Activated naive CD4-positive, alpha-beta T cell treated with anti-CD3 and anti-CD28 coated beads, Interleukin-2, amount 50 U/mL, for 24 hours (primary cell): ENCODE measurements at regions not wholly inside any gene's neighbourhood (a gene's known extent, or its start where the extent isn't known, plus 50 kb on each side); places are given as distances from the start of the nearest gene placed in this dataset.

Source experiments
- H3K27ac Mint-ChIP-seq: one replicate; pipeline ENCODE4 v1.8.0; 2021; ENCODE audit warnings: mild to moderate bottlenecking, mixed read lengths
- H3K27me3 Mint-ChIP-seq: one replicate; pipeline ENCODE4 v1.8.0; 2021; ENCODE audit warnings: mixed read lengths
- H3K36me3 Mint-ChIP-seq: one replicate; pipeline ENCODE4 v1.8.0; 2021; ENCODE audit warnings: mixed read lengths
- H3K4me1 Mint-ChIP-seq: one replicate; pipeline ENCODE4 v1.8.0; 2021; ENCODE audit warnings: mixed read lengths
- H3K4me3 Mint-ChIP-seq: one replicate; pipeline ENCODE4 v1.8.0; 2021; ENCODE audit warnings: mild to moderate bottlenecking, mixed read lengths
- H3K9me3 Mint-ChIP-seq: one replicate; pipeline ENCODE4 v1.8.0; 2021; ENCODE audit warnings: mixed read lengths

DNA sequence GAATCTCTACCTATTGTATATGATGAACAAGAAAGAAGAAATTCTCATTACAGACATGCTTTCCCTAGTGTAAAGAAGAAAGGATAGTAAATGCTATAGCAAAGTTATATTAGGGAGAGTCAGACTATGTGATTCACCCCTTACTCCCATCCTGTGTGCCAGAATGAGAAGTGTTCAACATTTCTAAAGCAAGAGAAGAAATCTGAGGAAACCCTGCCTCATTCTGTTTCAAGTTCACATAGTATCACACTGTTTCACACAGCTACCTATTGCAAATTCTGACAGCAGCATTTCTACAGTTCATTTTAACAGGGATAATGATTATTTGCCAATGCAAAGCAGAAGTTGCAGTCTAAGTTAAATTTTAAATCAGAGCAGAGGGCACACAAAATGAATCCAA lies 267.2 kb upstream of the TCF21 start:
- no peak overlapping the region for H3K4me3 Mint-ChIP-seq
- no peak overlapping the region for H3K27ac Mint-ChIP-seq
- no peaks in the 10 kb centered on the region for H3K4me1 Mint-ChIP-seq
- no peaks in the 10 kb centered on the region for H3K27me3 Mint-ChIP-seq
- H3K36me3 Mint-ChIP-seq, result no peaks in the 10 kb centered on the region
- H3K9me3 Mint-ChIP-seq, result no peaks in the 10 kb centered on the region

DNA sequence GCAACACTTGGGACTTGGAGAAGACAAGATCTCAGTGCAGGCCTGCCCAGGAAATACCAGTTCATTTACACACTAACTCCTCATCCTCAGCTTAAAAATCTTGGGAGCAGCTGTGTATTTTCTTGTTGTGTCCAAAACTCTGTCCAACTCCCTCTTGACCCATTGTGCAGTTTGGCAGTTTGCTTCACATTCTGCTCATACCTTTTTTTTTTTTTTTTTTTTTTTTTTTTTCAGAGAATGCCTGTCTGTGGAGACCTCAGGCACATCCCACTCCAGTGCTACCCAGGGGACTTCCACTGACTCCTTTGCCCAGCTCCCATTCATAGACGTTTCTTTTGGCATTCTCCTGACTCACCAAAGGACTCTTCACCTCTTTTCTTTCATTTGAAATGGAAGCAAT lies 265.8 kb upstream of the TCF21 start:
- no peaks in the 10 kb centered on the region for H3K4me1 Mint-ChIP-seq
- H3K4me3 Mint-ChIP-seq, result no peak overlapping the region
- no peaks in the 10 kb centered on the region for H3K36me3 Mint-ChIP-seq
- no peak overlapping the region for H3K27ac Mint-ChIP-seq
- H3K9me3 Mint-ChIP-seq, result no peaks in the 10 kb centered on the region
- peaks cover 3% of the 10 kb centered on the region for H3K27me3 Mint-ChIP-seq

DNA sequence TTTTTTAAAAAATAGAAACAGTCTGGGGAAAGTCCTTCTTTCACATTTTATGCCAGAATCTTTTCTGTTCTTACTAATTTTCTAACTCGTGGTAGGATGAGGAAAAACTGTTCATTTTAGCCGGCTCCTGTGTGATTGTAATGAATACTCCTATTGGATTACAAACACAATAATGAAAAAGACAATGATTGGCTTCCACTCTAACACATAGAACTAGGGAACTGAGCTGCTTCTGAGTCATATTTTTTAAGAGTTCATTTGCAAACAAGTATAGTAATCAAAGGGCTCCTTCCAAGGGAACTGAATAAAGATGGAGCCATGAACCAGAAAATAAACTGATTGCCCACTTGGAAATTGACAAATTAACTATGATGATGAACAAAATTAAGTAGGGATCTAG lies 265.3 kb upstream of the TCF21 start:
- H3K4me1 Mint-ChIP-seq, result no peaks in the 10 kb centered on the region
- H3K4me3 Mint-ChIP-seq, result no peak overlapping the region
- peaks cover 4% of the 10 kb centered on the region for H3K27me3 Mint-ChIP-seq
- H3K36me3 Mint-ChIP-seq, result no peaks in the 10 kb centered on the region
- H3K9me3 Mint-ChIP-seq, result no peaks in the 10 kb centered on the region
- no peak overlapping the region for H3K27ac Mint-ChIP-seq

DNA sequence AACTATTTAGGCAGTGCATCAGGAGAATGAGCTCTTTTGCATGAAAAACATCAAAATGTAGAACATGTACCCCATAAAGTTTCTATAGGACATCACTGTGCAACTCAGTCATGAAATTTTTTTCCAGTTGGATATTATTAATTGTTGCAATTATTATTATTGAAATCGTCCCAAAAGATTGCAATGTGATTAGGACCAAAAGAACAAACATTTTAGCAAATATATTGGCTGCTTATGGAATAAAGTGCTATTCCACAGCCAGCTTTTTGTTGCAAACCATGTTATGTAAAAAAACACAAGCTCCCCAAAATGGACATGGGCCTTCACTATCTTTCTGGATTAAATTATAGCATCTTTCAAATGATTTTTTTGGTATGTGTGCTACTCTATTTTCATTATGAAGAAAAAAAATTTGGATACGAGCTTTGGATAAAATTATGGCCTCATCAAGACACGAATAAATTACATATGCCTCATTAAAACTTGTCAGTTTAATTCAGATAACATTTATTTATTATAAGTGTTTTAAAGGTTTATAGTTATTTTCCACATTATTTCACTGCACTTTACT lies 262.7 kb upstream of the TCF21 start:
- Mint-ChIP-seq H3K27me3 (peaks cover 4% of the 10 kb centered on the region), H3K4me3 (no peak overlapping the region), H3K9me3 (no peaks in the 10 kb centered on the region), H3K36me3 (no peaks in the 10 kb centered on the region), H3K27ac (no peak overlapping the region), H3K4me1 (no peaks in the 10 kb centered on the region)

DNA sequence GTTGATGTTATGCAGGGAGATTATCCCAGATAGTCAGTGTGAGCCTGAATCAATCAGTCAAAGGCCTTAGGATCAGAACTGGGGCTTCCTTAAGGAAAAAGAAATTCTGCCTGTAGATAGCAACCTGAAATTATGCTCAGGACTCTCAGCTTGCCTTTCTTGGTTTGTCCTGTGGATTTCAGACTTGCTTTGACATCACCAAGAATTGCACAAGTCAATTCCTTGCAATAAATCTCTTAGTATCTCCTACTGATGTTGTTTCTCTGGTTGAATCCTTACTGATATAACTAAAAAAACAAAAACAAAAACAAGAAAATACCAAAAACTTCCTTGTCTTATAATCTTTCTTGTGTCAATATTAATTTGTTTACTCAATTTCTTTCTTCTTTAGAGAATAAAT lies 258.9 kb upstream of the TCF21 start:
- Mint-ChIP-seq H3K27ac (no peak overlapping the region), H3K9me3 (no peaks in the 10 kb centered on the region), H3K4me3 (no peak overlapping the region), H3K4me1 (no peaks in the 10 kb centered on the region), H3K27me3 (peaks cover 4% of the 10 kb centered on the region), H3K36me3 (no peaks in the 10 kb centered on the region)

DNA sequence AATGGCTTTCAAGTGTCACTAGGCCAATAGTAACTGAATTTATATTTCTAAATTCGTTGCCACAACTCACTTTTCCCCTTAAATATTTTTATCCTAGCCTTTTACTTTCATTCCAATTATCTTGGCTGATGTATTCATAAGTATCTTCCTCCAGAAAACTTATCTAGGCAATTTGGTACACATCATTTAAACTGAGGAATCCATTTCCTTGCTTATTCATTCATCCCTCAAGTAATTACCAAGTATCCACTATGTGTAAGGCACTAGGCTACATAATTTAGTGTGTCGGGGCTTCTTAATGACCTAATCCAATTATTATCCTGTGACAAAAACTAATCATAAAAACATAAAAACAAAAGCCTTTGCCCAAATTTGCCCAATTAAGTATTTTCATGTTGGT lies 258.3 kb upstream of the TCF21 start:
- Mint-ChIP-seq H3K4me1 (no peaks in the 10 kb centered on the region), H3K4me3 (no peak overlapping the region), H3K27me3 (peaks cover 4% of the 10 kb centered on the region), H3K36me3 (no peaks in the 10 kb centered on the region), H3K9me3 (no peaks in the 10 kb centered on the region), H3K27ac (no peak overlapping the region)

DNA sequence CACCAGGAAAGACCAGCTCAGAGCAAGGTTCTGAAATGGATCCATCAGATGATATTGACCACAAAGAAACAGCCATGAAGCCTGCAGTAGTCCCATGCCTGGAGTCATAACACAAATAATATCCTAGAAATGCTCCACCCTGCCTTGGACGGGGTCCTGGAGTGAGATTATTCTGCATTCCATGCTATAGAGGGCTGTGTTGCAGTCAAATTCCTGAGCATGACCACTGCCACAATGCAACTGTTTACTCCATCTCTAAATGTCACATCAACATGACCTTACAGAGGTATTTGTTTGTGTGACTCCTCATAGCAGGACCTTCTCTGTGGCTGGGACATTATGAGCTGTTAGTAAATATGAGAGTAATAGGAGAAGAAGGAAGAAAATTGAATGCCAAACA lies 257.5 kb upstream of the TCF21 start:
- Mint-ChIP-seq H3K9me3 (no peaks in the 10 kb centered on the region), H3K27ac (no peak overlapping the region), H3K4me3 (no peak overlapping the region), H3K27me3 (peaks cover 4% of the 10 kb centered on the region), H3K36me3 (no peaks in the 10 kb centered on the region), H3K4me1 (no peaks in the 10 kb centered on the region)

DNA sequence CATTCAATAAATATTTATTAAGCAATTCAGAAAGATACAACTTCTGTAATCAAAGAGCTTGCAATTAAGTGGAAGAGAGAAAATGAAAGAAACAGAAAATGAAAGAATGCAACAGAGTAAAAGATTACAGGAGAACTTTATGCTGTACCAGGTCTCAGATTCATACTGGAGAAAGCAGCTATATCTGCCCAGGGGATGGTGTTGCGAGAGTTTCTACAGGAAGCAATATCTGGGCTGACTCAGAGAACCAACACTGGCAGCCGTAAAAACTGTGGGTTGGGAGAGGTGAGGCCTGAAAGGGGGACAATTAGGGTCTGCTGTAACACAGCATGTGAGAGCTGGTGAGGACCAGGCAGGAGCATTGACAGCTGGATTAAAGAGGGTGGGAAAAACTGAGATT lies 256.7 kb upstream of the TCF21 start:
- Mint-ChIP-seq H3K36me3 (no peaks in the 10 kb centered on the region), H3K27me3 (peaks cover 4% of the 10 kb centered on the region), H3K27ac (no peak overlapping the region), H3K9me3 (no peaks in the 10 kb centered on the region), H3K4me1 (no peaks in the 10 kb centered on the region), H3K4me3 (no peak overlapping the region)

DNA sequence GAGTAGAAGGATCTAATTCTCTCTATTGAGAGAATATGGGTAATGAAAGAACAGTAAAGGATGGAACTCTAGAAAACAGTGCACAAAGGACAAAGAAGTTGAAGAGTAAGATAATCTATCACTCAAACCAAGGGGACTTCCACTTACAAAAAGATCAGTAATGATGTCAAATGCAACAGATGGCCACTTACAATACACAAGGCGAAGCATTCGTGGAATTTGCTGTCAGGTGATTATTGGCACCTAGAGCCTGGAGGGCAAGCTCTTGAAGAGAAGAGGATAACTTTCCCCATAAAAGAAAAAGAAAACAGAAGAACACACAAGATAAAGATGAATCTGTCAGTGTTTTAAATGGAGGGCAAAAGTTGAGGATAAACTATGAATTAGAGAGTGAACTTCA lies 256.0 kb upstream of the TCF21 start:
- Mint-ChIP-seq H3K9me3 (peaks cover 1% of the 10 kb centered on the region), H3K27ac (no peak overlapping the region), H3K27me3 (peaks cover 2% of the 10 kb centered on the region), H3K4me1 (no peaks in the 10 kb centered on the region), H3K4me3 (no peak overlapping the region), H3K36me3 (no peaks in the 10 kb centered on the region)

DNA sequence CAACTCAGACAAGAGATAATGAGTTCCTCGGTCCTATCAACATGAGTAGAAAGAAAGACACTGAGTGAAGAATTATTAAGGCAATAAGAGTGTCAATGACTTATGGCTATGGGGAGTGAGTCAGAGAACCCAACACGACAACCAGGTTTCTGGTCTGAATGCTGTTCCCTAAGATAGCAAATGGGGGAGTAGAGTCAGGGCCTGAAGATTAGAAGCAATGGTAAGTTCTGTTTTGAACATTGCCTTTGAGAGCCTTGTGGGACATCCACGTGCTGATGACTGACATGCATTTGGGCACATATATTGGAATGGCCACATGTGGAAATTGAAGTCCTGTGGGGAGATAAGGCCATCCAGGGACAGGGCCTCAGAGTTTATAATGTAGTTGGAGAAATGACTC lies 254.4 kb upstream of the TCF21 start:
- peaks cover 2% of the 10 kb centered on the region for H3K27me3 Mint-ChIP-seq
- H3K4me3 Mint-ChIP-seq, result no peak overlapping the region
- H3K4me1 Mint-ChIP-seq, result no peaks in the 10 kb centered on the region
- H3K9me3 Mint-ChIP-seq, result peaks cover 11% of the 10 kb centered on the region
- no peaks in the 10 kb centered on the region for H3K36me3 Mint-ChIP-seq
- H3K27ac Mint-ChIP-seq, result no peak overlapping the region

DNA sequence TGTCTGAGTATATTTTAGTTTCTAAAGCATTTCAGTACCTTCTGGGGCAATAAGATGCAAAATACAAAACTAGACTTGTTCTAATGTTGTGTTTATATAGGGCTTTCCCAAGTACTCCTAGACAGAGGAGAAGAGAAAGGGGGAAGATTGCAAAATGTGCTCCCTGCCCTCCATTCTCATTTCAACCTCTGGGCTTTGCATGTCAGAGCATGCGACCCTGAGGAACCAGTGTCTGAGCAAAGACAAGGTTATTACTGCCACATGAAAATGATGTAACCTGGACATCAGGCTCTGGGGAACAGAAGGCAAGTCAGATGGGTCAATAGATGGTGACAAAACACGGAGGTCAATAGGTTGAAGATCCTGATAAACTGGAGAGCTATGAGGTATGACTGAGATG lies 253.5 kb upstream of the TCF21 start:
- Mint-ChIP-seq H3K27ac (no peak overlapping the region), H3K36me3 (no peaks in the 10 kb centered on the region), H3K4me3 (no peak overlapping the region)

DNA sequence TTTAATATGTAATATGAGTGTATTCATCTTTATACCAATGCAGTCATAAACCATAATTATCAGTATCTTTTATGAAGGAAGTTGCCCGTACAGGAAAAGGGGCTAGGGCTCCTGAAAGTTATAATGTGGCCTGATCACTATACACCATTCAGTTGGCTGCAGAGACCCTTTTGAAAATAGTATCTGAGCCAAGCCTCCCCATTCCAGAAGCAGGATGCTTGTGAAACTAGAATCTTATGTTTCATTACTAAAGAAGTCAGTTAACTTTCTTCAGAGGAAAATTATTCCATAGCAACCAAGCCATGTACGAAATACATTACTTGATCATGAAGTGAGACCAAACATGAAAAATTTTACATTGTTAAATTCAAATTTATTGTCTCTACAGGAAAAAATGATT lies 251.5 kb upstream of the TCF21 start:
- Mint-ChIP-seq H3K27me3 (peaks cover 2% of the 10 kb centered on the region), H3K27ac (no peak overlapping the region), H3K4me1 (no peaks in the 10 kb centered on the region), H3K9me3 (peaks cover 11% of the 10 kb centered on the region), H3K36me3 (no peaks in the 10 kb centered on the region), H3K4me3 (no peak overlapping the region)

More for the DNA sequence above, 253.5 kb upstream of the TCF21 start:
- no peaks in the 10 kb centered on the region for H3K4me1 Mint-ChIP-seq
- peaks cover 11% of the 10 kb centered on the region for H3K9me3 Mint-ChIP-seq
- peaks cover 2% of the 10 kb centered on the region for H3K27me3 Mint-ChIP-seq

DNA sequence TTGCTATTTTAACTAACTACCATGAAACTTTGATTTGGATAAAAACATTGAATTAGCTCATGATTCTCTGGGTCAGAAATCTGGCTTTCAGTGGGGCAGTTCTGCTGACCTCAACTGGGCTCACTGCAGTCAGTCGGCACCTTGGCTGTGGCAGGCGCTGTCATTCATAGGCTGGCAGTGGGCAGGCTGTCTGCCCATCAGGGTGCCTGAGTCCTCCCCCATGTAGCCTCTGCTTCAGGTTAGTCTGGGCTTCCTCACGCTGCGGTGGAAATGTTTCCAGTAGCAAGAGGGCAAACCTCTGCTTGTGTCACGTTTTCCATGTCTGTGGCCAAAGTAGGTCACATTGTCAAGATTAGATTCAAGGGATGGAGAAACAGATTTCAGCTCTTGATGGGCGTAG lies 251.0 kb upstream of the TCF21 start:
- peaks cover 11% of the 10 kb centered on the region for H3K9me3 Mint-ChIP-seq
- H3K4me3 Mint-ChIP-seq, result no peak overlapping the region
- H3K27me3 Mint-ChIP-seq, result peaks cover 2% of the 10 kb centered on the region

DNA sequence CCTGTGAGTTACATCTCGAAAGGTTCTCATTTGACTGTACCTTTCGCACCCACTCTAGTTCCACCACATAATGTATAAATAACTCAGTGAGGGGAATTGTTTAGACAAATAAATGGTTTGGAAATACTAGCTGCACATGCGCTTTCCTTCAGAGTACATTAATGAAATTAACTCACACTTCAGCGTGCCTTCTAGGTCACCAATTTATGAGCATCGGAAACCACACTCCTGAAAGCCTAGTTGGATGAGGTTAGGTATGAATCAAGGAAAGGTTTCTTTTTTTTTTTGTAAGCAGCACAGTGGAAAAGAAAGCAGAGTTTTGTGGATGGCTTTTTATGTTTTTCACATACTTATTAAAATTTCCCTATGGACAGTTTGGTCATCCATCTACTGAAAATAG lies 247.8 kb upstream of the TCF21 start:
- no peaks in the 10 kb centered on the region for H3K36me3 Mint-ChIP-seq
- H3K9me3 Mint-ChIP-seq, result peaks cover 11% of the 10 kb centered on the region
- no peak overlapping the region for H3K4me3 Mint-ChIP-seq
- no peak overlapping the region for H3K27ac Mint-ChIP-seq
- H3K4me1 Mint-ChIP-seq, result no peaks in the 10 kb centered on the region
- H3K27me3 Mint-ChIP-seq, result peaks cover 8% of the 10 kb centered on the region

More for the DNA sequence above, 251.0 kb upstream of the TCF21 start:
- no peak overlapping the region for H3K27ac Mint-ChIP-seq
- H3K4me1 Mint-ChIP-seq, result no peaks in the 10 kb centered on the region
- H3K36me3 Mint-ChIP-seq, result no peaks in the 10 kb centered on the region

DNA sequence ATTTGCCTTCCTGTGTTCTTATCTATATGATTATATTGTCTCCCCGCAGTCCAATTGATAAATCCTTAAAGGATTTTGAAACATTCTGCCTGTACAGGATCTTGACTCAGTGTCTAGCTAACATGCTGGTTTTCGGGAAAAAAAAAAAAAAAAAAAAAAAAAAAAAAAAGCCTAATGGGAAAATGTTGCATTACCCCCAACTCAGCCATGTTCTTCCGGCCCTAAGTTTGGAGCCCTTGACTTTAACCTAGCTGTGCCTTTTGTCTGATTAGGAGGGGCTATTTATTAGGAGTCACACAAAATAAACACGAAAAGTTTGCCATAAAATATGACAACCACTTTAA lies 244.4 kb upstream of the TCF21 start:
- Mint-ChIP-seq H3K36me3 (no peaks in the 10 kb centered on the region), H3K9me3 (no peaks in the 10 kb centered on the region), H3K4me1 (no peaks in the 10 kb centered on the region), H3K4me3 (no peak overlapping the region), H3K27me3 (peaks cover 6% of the 10 kb centered on the region), H3K27ac (no peak overlapping the region)

DNA sequence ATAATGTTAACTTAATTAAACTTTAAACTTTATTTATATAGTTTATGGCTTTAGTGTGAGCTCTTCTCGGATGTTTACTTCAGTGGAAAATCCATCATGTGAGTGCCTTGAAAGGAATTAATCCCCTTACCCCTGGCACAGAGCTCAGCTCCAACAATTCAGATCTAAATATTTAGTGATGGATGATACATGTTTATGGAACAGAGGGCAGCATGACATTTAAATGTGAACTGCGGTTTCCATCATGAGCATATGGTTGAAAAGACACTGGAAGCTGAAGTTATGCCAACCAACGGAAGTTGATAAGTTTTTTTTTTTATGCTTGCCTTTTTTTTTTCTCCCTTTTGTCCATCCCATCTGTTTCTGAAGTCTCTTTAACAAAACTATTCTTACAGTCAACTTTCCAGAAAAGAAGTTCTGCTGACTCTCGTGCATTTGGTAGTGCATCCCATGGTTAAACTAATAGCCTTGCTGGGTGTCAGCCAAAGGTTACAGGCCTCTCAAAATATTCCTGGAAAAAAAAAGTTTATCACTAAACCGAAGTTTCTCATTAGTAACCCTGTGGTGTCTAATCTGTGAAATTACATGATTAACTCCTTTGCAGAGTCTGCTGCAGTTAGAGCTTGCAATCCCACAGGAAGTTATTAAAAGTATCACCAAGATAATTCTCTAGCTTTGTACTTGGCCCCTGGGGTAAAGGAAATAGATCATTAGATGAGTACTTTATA lies 243.9 kb upstream of the TCF21 start:
- no peaks in the 10 kb centered on the region for H3K9me3 Mint-ChIP-seq
- no peaks in the 10 kb centered on the region for H3K4me1 Mint-ChIP-seq
- H3K27ac Mint-ChIP-seq, result no peak overlapping the region
- H3K36me3 Mint-ChIP-seq, result no peaks in the 10 kb centered on the region
- H3K27me3 Mint-ChIP-seq, result peaks cover 6% of the 10 kb centered on the region
- H3K4me3 Mint-ChIP-seq, result no peak overlapping the region
